GM19372 (cell line): ENCODE measurements at regions not wholly inside any gene's neighbourhood (a gene's known extent, or its start where the extent isn't known, plus 50 kb on each side); places are given as distances from the start of the nearest gene placed in this dataset.

Experiments used
- ATAC-seq: cut with Tn5 transposase; IDR thresholded peaks from one replicate; pipeline ENCODE4 v1.9.1; 2021; ENCODE audit warnings: mild to moderate bottlenecking, low read depth, moderate library complexity; ENCODE audit not compliant: unreplicated experiment

GRCh38 chr19:28235606-28236125 is 977.3 kb downstream of the UQCRFS1 start:
- no peak for ATAC-seq

- ATAC-seq: no peak
Observed at GRCh38 chr19:28234637-28235036, 978.3 kb downstream of the UQCRFS1 start.

- ATAC-seq: no peak
Observed at GRCh38 chr19:28228854-28229253, 984.1 kb downstream of the UQCRFS1 start.

GRCh38 chr19:28224441-28224840 is 988.5 kb downstream of the UQCRFS1 start:
- ATAC-seq: no peak

- no peak for ATAC-seq
Observed at GRCh38 chr19:28221736-28222135, 991.2 kb downstream of the UQCRFS1 start.

GRCh38 chr19:28218728-28219127 is 994.2 kb downstream of the UQCRFS1 start:
- no peak for ATAC-seq

GRCh38 chr19:28217022-28217421 is 995.9 kb downstream of the UQCRFS1 start:
- no peak for ATAC-seq

GRCh38 chr19:28213470-28214082 is 999.4 kb downstream of the UQCRFS1 start:
- ATAC-seq: no peak

- ATAC-seq: no peak
Observed at GRCh38 chr19:28210886-28211285, 1002.1 kb downstream of the UQCRFS1 start.

GRCh38 chr19:28208745-28209144 is 1004.2 kb downstream of the UQCRFS1 start:
- no peak for ATAC-seq

GRCh38 chr19:28207244-28207643 is 1005.7 kb downstream of the UQCRFS1 start:
- ATAC-seq: no peak

- no peak for ATAC-seq
Observed at GRCh38 chr19:28201462-28201943, 1011.4 kb downstream of the UQCRFS1 start.

GRCh38 chr19:28199323-28199722 is 1013.6 kb downstream of the UQCRFS1 start:
- no peak for ATAC-seq

GRCh38 chr19:28196961-28197360 is 1016.0 kb downstream of the UQCRFS1 start:
- no peak for ATAC-seq

- ATAC-seq: no peak
Observed at GRCh38 chr19:28196101-28196500, 1016.9 kb downstream of the UQCRFS1 start.

- ATAC-seq: no peak
Observed at GRCh38 chr19:28185646-28186045, 1027.3 kb downstream of the UQCRFS1 start.

- no peak for ATAC-seq
Observed at GRCh38 chr19:28184997-28185396, 1028.0 kb downstream of the UQCRFS1 start.

GRCh38 chr19:28176193-28176592 is 1036.8 kb downstream of the UQCRFS1 start:
- no peak for ATAC-seq

- no peak for ATAC-seq
Observed at GRCh38 chr19:28171983-28172382, 1041.0 kb downstream of the UQCRFS1 start.

GRCh38 chr19:28170066-28170465 is 1042.9 kb downstream of the UQCRFS1 start:
- ATAC-seq: no peak

- no peak for ATAC-seq
Observed at GRCh38 chr19:28169168-28169887, 1043.6 kb downstream of the UQCRFS1 start.

- no peak for ATAC-seq
Observed at GRCh38 chr19:28168557-28168956, 1044.4 kb downstream of the UQCRFS1 start.
